HG03575 (cell line): ENCODE measurements at regions not wholly inside any gene's neighbourhood (a gene's known extent, or its start where the extent isn't known, plus 50 kb on each side); places are given as distances from the start of the nearest gene placed in this dataset.
"Not testable (repeated sequence)": the region's sequence is repeated elsewhere in the genome, so short reads cannot be mapped to it uniquely, and the experiment has no call there.

Experiments
- ATAC-seq: cut with Tn5 transposase; IDR thresholded peaks from one replicate; pipeline ENCODE4 v1.9.1; 2021; ENCODE audit not compliant: unreplicated experiment, insufficient number of reproducible peaks, low FRiP score; ENCODE audit errors: extremely low read depth

- no peak for ATAC-seq
Observed at GRCh38 chr5:52579391-52579790, 208.3 kb upstream of the ITGA1 start.

DNA sequence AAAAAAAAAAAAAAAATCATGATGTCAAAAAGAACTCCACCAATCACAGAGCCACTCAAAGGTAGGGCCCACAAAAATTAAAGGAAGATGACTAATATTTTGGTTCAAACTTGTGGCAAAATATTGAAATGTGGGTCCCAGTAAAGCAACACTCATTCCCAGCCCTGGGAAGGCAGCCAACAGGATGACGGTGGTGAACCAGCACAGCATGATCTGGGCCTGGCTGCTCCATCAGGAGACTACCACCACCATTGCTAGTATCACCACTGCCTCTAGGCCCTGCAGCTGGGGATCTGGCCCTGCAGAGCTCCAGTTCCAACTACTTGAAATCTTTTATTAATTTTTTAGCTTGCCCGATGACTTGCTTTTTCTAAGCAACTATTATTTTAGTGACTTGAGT is 206.8 kb upstream of the ITGA1 start:
- no peak for ATAC-seq

DNA sequence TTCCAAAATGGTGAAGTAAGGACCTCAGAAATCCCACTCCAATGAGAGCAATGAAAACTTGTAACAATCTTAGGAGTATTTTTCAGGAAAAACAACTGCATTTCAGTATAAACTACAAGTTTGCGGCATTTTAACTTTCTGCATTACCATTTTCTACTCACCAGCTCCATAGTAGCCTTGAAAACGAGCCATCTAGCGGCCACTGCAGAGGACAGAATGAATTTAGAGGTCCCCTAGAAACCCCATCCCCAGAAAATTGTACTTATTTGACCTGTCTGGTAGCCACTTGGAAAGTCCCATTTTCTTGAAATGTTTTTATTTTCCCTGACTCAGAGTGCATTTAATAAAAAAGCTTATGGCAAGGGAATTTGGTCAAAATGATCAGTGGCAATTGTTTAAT is 205.4 kb upstream of the ITGA1 start:
- no peak for ATAC-seq

DNA sequence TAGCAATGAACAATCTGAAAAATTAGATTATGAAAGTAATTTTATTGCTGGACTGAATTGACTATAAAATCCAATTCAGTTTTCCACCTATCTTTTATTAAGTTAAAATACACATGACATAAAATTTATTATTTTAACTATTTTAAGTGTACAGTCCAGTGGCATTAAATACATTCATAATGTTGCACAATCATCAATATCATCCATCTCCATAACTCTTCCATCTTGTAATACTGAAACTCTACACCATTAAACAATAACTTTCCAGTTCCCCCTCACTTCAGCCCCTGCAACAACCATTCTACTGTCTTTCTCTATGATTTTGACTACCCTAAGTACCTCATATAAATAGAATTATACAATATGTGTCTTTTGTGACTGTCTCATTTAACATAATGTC is 200.6 kb upstream of the ITGA1 start:
- no peak for ATAC-seq

- no peak for ATAC-seq
Observed at GRCh38 chr5:52597625-52598024, 190.1 kb upstream of the ITGA1 start.

DNA sequence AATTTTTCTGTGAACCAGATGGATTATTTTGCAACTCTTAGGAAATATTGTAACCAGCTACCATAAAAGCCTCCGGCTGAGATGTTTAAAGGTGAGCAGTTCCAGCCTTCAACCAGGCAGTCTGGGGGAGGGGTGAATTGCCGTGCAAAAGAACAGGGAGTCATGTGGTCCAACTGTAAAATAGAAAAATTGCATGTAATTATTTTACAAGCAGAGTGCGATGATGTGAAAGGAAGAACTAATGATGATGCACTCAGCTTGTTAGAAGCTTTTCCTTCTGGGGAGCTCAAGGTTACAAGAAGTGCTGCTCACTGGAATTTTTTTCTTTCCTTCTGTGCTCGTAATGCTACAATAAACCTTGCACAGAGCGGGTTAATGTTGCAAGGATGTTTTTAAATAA is 188.7 kb upstream of the ITGA1 start:
- ATAC-seq = no peak

DNA sequence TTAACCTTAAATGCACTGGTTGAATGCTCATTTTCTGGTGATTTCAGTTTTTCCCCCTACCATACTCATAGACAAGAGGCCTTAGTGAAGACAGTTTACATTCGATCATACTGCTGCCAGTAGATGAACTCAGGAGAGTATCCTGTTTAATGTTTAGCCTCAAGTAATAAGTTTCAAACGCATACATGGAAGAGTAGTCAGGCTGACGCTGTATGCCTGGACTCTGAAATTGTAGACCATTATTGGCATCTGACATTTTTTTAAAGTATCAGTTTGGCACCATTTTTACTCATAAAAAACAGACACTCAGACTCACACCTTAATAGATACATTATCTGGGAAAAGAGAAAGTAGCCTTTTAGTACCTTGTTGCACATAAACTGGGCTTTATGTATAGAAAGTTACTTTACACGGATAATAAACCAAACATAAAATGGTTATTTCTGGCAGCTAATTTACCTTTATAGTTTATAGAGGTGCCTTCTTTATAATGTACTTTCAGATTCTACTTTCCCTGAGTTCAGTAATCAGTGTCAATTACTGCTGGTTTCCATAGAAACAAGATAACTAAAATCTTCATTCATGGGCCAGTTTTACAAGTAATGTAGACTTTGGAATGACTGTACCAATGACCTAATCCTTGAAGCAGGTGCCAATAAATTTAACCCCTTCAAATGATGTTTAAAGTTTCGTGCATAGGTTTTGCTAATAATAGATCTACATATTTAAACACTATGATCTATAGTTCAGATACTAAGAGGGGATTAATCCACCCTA is 183.8 kb upstream of the ITGA1 start:
- no peak for ATAC-seq

DNA sequence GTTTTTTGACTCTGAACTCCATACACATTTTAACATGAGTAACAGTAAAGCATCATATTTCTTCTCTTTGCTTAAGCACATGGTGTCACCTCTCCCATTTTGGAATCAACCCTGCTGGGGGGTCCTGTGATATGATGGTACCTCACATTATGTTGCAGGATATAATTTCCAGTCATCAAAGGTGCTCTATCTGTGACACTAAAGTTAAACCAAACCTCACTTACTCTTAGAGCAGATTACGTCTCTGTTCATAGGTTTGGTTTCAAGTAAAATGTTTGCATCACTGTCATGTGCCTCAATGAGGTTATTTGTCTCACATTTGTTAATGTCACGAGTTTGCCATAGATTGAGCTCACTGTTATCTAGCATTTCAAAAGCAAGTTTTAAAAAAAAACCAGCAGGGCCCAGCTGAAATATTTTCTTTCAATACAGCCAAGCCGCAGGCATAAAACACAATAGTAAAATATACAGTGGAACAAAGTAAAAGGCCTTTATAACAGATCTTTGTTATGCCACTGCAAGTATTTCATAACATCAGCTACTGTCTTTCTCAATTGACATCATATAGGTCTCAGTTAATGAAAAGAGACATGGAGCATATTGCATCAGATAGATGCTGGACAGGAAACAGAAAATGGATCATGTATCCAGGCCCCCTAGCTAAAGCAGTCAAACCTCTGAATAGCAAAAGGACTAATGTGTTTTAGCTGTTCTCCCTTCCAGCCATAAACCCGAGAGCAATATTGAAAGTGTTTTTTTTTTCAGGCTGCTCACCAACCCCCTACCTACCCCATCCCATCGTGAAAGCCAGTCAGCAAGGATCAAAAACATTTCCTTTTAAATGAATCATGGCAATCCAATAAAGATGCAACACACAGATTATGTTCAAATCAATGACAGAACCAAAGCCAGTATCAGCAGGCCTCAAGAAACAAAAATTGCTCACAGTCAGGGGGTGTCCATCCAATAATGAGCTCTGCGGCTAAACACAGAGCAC is 182.1 kb upstream of the ITGA1 start:
- ATAC-seq = no peak

- ATAC-seq = no peak
Observed at GRCh38 chr5:52607227-52607824, 180.4 kb upstream of the ITGA1 start.

GRCh38 chr5:52620315-52620714 is 167.4 kb upstream of the ITGA1 start:
- no peak for ATAC-seq

- no peak for ATAC-seq
Observed at GRCh38 chr5:52623291-52623690, 164.4 kb upstream of the ITGA1 start.

DNA sequence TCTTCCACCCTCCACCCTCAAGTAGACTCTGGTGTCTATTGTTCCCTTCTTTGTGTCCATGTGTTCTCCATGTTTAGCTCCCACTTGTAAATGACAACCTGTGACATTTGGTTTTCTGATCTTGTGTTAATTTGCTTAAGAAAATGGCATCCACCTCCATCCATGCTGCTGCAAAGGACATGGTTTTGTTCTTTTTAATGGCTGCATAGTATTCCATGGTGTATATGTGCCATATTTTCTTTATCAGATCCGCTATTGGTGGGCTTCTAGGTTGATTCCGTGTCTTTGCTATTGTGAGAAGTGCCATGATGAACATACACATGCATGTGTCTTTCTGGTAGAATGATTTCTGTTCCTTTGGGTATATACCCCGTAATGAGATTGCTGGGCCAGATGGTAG is 163.4 kb upstream of the ITGA1 start:
- no peak for ATAC-seq

DNA sequence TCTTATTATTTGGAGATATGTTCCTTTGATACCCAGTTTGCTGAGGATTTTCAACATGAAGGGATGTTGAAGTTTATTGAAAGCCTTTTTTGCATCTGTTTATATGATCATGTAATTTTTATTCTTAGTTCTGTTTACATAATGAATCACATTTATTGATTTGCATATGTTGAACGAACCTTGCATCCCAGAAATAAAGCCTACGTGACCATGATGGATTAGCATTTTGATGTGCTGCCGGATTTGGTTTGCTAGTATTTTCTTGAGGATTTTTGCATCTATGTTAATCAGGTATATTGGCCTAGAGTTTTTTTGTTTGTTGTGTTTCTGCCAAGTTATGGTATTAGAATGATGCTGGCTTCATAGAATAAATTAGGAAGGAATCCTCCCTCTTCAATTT is 161.4 kb upstream of the ITGA1 start:
- no peak for ATAC-seq

DNA sequence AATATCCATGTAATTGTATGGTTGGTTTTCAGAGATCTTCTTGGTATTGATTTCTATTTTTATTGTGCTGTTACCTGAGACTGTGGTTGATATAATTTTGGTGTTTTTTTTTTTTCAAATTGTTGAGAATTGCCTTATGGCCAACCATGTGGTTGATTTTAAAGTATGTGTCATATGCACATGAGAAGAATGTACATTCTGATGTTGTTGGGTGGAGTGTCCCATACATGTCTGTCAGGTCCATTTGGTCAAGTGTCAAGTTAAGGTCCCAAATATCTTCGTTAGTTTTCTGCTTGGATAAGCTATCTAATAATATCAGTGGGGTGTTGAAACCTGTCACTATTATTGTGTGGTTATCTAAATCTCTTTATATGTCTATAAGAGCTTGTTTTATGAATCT is 160.0 kb upstream of the ITGA1 start:
- no peak for ATAC-seq

GRCh38 chr5:52632281-52632680 is 155.4 kb upstream of the ITGA1 start:
- ATAC-seq = no peak

- ATAC-seq = not testable (repeated sequence)
Observed at GRCh38 chr5:52634171-52634570, 153.5 kb upstream of the ITGA1 start.

- ATAC-seq = no peak
Observed at GRCh38 chr5:52638732-52639131, 149.0 kb upstream of the ITGA1 start.

- no peak for ATAC-seq
Observed at GRCh38 chr5:52648726-52649125, 139.0 kb upstream of the ITGA1 start.

- ATAC-seq = no peak
Observed at GRCh38 chr5:52655163-52655562, 132.6 kb upstream of the ITGA1 start.
